NCI-H446 treated with DMSO at 0.1 percent for 48 hours (cell line): ENCODE measurements at regions not wholly inside any gene's neighbourhood (a gene's known extent, or its start where the extent isn't known, plus 50 kb on each side); places are given as distances from the start of the nearest gene placed in this dataset.

Source experiments
- DNase-seq: peaks from one replicate; lab custom pipeline; 2025; lab: John Stamatoyannopoulos, UW

- no peak for DNase-seq
Observed at GRCh38 chr2:187136646-187137045, 287.7 kb upstream of the ZSWIM2 start.

- DNase-seq = no peak
Observed at GRCh38 chr2:187134306-187134705, 285.3 kb upstream of the ZSWIM2 start.

GRCh38 chr2:187129868-187130267, 280.9 kb upstream of the ZSWIM2 start:
- DNase-seq = no peak

GRCh38 chr2:187129306-187129705, 280.3 kb upstream of the ZSWIM2 start:
- DNase-seq = no peak

- DNase-seq = peak; percentile 38
Observed at GRCh38 chr2:187126247-187127005, 277.5 kb upstream of the ZSWIM2 start.

GRCh38 chr2:187125318-187125717, 276.3 kb upstream of the ZSWIM2 start:
- no peak for DNase-seq

GRCh38 chr2:187124529-187124928, 275.6 kb upstream of the ZSWIM2 start:
- no peak for DNase-seq

- no peak for DNase-seq
Observed at GRCh38 chr2:187118331-187119099, 269.5 kb upstream of the ZSWIM2 start.

GRCh38 chr2:187117483-187117882, 268.5 kb upstream of the ZSWIM2 start:
- no peak for DNase-seq

GRCh38 chr2:187115627-187116026, 266.7 kb upstream of the ZSWIM2 start:
- DNase-seq = no peak

GRCh38 chr2:187107001-187107400, 258.0 kb upstream of the ZSWIM2 start:
- DNase-seq = no peak

- peak; percentile 68 for DNase-seq
Observed at GRCh38 chr2:187105218-187105617, 256.2 kb upstream of the ZSWIM2 start.

GRCh38 chr2:187102381-187102780, 253.4 kb upstream of the ZSWIM2 start:
- DNase-seq = peak; percentile 37

- DNase-seq = no peak
Observed at GRCh38 chr2:187098154-187098553, 249.2 kb upstream of the ZSWIM2 start.

- no peak for DNase-seq
Observed at GRCh38 chr2:187093771-187094412, 244.9 kb upstream of the ZSWIM2 start.

- peak; percentile 83 for DNase-seq
Observed at GRCh38 chr2:187091664-187092063, 242.7 kb upstream of the ZSWIM2 start.

GRCh38 chr2:187084524-187084923, 235.6 kb upstream of the ZSWIM2 start:
- DNase-seq = no peak

- DNase-seq = no peak
Observed at GRCh38 chr2:187081461-187081860, 232.5 kb upstream of the ZSWIM2 start.

GRCh38 chr2:187079901-187080300, 230.9 kb upstream of the ZSWIM2 start:
- DNase-seq = no peak

- DNase-seq = no peak
Observed at GRCh38 chr2:187078297-187078696, 229.3 kb upstream of the ZSWIM2 start.

GRCh38 chr2:187075671-187076070, 226.7 kb upstream of the ZSWIM2 start:
- no peak for DNase-seq

GRCh38 chr2:187075199-187075635, 226.2 kb upstream of the ZSWIM2 start:
- DNase-seq = no peak

- peak; percentile 31 for DNase-seq
Observed at GRCh38 chr2:187058198-187058597, 209.2 kb upstream of the ZSWIM2 start.
